ENCODE measurements at regions not wholly inside any gene's neighbourhood (a gene's known extent, or its start where the extent isn't known, plus 50 kb on each side); places are given as distances from the start of the nearest gene placed in this dataset.

DNA sequence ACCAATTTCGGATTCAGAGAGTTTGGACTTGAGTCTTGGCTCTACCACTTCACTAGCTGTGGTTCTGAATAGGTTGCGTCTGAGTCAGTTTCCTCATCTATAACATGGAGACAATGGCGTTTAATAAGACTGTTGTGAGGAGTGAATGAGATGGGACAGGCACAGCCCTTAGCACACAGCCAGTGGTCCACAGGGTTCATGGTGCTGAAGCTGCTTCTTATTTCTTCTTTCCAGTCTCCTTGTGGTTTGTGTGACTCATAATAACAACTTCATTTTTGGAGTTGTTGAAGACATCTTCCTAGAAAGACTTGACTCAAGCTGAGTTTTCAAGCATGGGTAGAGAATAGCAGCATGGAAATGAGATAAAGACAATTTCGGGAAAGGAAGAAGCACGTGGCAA is 172.6 kb upstream of the PPP2R2B start:
- Histone ChIP-seq H3K4me1 (no peaks in the 10 kb centered on the region), H3K9me3 (no peaks in the 10 kb centered on the region), H3K36me3 (no peaks in the 10 kb centered on the region), H3K27ac (no peak overlapping the region), H3K27me3 (no peaks in the 10 kb centered on the region), H3K4me3 (no peak overlapping the region)
- DNase-seq: no peak
- TF ChIP-seq POLR2A (IDR thresholded peaks at IDR 0.05): no peak
- TF ChIP-seq EP300 (IDR thresholded peaks at IDR 0.05; ENCODE audit: low read depth): no peak
- TF ChIP-seq, protein P1, sequence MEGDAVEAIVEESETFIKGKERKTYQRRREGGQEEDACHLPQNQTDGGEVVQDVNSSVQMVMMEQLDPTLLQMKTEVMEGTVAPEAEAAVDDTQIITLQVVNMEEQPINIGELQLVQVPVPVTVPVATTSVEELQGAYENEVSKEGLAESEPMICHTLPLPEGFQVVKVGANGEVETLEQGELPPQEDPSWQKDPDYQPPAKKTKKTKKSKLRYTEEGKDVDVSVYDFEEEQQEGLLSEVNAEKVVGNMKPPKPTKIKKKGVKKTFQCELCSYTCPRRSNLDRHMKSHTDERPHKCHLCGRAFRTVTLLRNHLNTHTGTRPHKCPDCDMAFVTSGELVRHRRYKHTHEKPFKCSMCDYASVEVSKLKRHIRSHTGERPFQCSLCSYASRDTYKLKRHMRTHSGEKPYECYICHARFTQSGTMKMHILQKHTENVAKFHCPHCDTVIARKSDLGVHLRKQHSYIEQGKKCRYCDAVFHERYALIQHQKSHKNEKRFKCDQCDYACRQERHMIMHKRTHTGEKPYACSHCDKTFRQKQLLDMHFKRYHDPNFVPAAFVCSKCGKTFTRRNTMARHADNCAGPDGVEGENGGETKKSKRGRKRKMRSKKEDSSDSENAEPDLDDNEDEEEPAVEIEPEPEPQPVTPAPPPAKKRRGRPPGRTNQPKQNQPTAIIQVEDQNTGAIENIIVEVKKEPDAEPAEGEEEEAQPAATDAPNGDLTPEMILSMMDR (IDR thresholded peaks at IDR 0.05): no peak
- TF ChIP-seq POLR2AphosphoS5 (IDR thresholded peaks at IDR 0.05): no peak
- WGBS, 2 donors (ENCODE audit: low coverage in 1 of 2): 70 to 73% methylated on average over 5 of the region's 5 CpGs
- intact Hi-C loops (cut with DNase I; ENCODE audit: low total_unique reads): no loop called here
- in situ Hi-C loops (cut with MboI; ENCODE audit: low pct_ligation_motif_present in 1 of 4, low pct_unique_long_range_greater_than_20kb in 1 of 4, low sequenced_read_pairs in 3 of 4): no loop called here

- DNase-seq: no peak
- Histone ChIP-seq H3K9me3 (no peaks in the 10 kb centered on the region), H3K27ac (no peak overlapping the region), H3K4me3 (no peak overlapping the region), H3K27me3 (no peaks in the 10 kb centered on the region), H3K4me1 (no peaks in the 10 kb centered on the region), H3K36me3 (no peaks in the 10 kb centered on the region)
- WGBS, 2 donors (ENCODE audit: low coverage in 1 of 2): 88 to 94% methylated on average over 4 of the region's 4 CpGs
- intact Hi-C loops (cut with DNase I; ENCODE audit: low total_unique reads) (no loop called here), in situ Hi-C loops (cut with MboI; ENCODE audit: low pct_ligation_motif_present in 1 of 4, low pct_unique_long_range_greater_than_20kb in 1 of 4, low sequenced_read_pairs in 3 of 4) (no loop called here)
- no peak for TF ChIP-seq EP300 (IDR thresholded peaks at IDR 0.05; ENCODE audit: low read depth)
- TF ChIP-seq POLR2A (IDR thresholded peaks at IDR 0.05): no peak
- TF ChIP-seq POLR2AphosphoS5 (IDR thresholded peaks at IDR 0.05): no peak
- TF ChIP-seq, protein P1 (IDR thresholded peaks at IDR 0.05): no peak
Observed at GRCh38 chr5:147052519-147052918, 174.0 kb upstream of the PPP2R2B start.

GRCh38 chr5:147055089-147055826 is 176.7 kb upstream of the PPP2R2B start:
- intact Hi-C loops (cut with DNase I; ENCODE audit: low total_unique reads): no loop called here
- in situ Hi-C loops (cut with MboI; ENCODE audit: low pct_ligation_motif_present in 1 of 4, low pct_unique_long_range_greater_than_20kb in 1 of 4, low sequenced_read_pairs in 3 of 4): no loop called here
- Histone ChIP-seq H3K4me1 (no peaks in the 10 kb centered on the region), H3K27me3 (no peaks in the 10 kb centered on the region), H3K27ac (no peak overlapping the region), H3K9me3 (no peaks in the 10 kb centered on the region), H3K36me3 (no peaks in the 10 kb centered on the region), H3K4me3 (no peak overlapping the region)
- DNase-seq: no peak
- TF ChIP-seq, protein P1 (IDR thresholded peaks at IDR 0.05): no peak
- TF ChIP-seq EP300 (IDR thresholded peaks at IDR 0.05; ENCODE audit: low read depth) (no peak), POLR2AphosphoS5 (IDR thresholded peaks at IDR 0.05) (no peak), POLR2A (IDR thresholded peaks at IDR 0.05) (no peak)
- 56 to 60% methylated on average over 4 to 5 of the region's 5 CpGs for WGBS, 2 donors (ENCODE audit: low coverage in 1 of 2)

- 32 to 33% methylated on average over 6 to 9 of the region's 9 CpGs for WGBS, 2 donors (ENCODE audit: low coverage in 1 of 2)
- H3K36me3 ChIP-seq: no peaks in the 10 kb centered on the region
- no peaks in the 10 kb centered on the region for H3K4me1 ChIP-seq
- no peak for DNase-seq
- H3K9me3 ChIP-seq: no peaks in the 10 kb centered on the region
- TF ChIP-seq POLR2A (IDR thresholded peaks at IDR 0.05): no peak
- no peak for TF ChIP-seq POLR2AphosphoS5 (IDR thresholded peaks at IDR 0.05)
- TF ChIP-seq, protein P1 (IDR thresholded peaks at IDR 0.05): no peak
- no peak for TF ChIP-seq EP300 (IDR thresholded peaks at IDR 0.05; ENCODE audit: low read depth)
- H3K4me3 ChIP-seq: no peak overlapping the region
- H3K27me3 ChIP-seq: no peaks in the 10 kb centered on the region
- H3K27ac ChIP-seq: no peak overlapping the region
- in situ Hi-C loops (cut with MboI; ENCODE audit: low pct_ligation_motif_present in 1 of 4, low pct_unique_long_range_greater_than_20kb in 1 of 4, low sequenced_read_pairs in 3 of 4) (no loop called here), intact Hi-C loops (cut with DNase I; ENCODE audit: low total_unique reads) (no loop called here)
Observed at GRCh38 chr5:147055850-147056566, 177.5 kb upstream of the PPP2R2B start.
